Ectodermal cell (in vitro differentiated cells): ENCODE measurements at regions not wholly inside any gene's neighbourhood (a gene's known extent, or its start where the extent isn't known, plus 50 kb on each side); places are given as distances from the start of the nearest gene placed in this dataset.
"Not testable (repeated sequence)": the region's sequence is repeated elsewhere in the genome, so short reads cannot be mapped to it uniquely, and the experiment has no call there.

ENCODE experiments used
- H3K27ac ChIP-seq: 2 replicates; pipeline ENCODE4 v1.7.0; 2013; ENCODE audit warnings: mild to moderate bottlenecking, low read depth, low read length; ENCODE audit not compliant: insufficient read depth, poor library complexity, severe bottlenecking
- H3K27me3 ChIP-seq: 2 replicates; pipeline ENCODE4 v1.7.0; 2013; ENCODE audit warnings: mild to moderate bottlenecking, low read length; ENCODE audit not compliant: insufficient read depth, control insufficient read depth, poor library complexity, severe bottlenecking
- H3K36me3 ChIP-seq: one replicate; pipeline ENCODE4 v1.7.0; 2013; ENCODE audit warnings: low read length; ENCODE audit not compliant: control insufficient read depth, insufficient read depth
- H3K4me1 ChIP-seq: one replicate; pipeline ENCODE4 v1.7.0; 2013; ENCODE audit warnings: low read length; ENCODE audit not compliant: control insufficient read depth, insufficient read depth
- H3K4me3 ChIP-seq: 2 replicates; pipeline ENCODE4 v1.7.0; 2013; ENCODE audit warnings: low read depth, low read length, control low read depth; ENCODE audit not compliant: insufficient read depth
- H3K9me3 ChIP-seq: 2 replicates; pipeline ENCODE4 v1.7.0; 2013; ENCODE audit warnings: mild to moderate bottlenecking, low read length, moderate library complexity; ENCODE audit not compliant: control insufficient read depth
- WGBS, 2 experiments: methylation state at CpG; one replicate each; pipeline ENCODE4 v1.1.7; 2013; ENCODE audit warnings: missing lambda C conversion rate in 2 of 2; 5-methylcytosine and 5-hydroxymethylcytosine counted together

GRCh38 chr5:112472614-112473013, 53.5 kb upstream of the EPB41L4A start:
- no peaks in the 10 kb centered on the region for H3K36me3 ChIP-seq
- WGBS, 2 experiments, result 97% methylated on average over 5 to 6 of the region's 6 CpGs
- no peaks in the 10 kb centered on the region for H3K9me3 ChIP-seq
- H3K27ac ChIP-seq, result no peak overlapping the region
- H3K27me3 ChIP-seq, result no peaks in the 10 kb centered on the region
- no peak overlapping the region for H3K4me3 ChIP-seq
- no peaks in the 10 kb centered on the region for H3K4me1 ChIP-seq

- Histone ChIP-seq H3K4me3 (no peak overlapping the region), H3K4me1 (no peaks in the 10 kb centered on the region), H3K9me3 (no peaks in the 10 kb centered on the region), H3K27me3 (no peaks in the 10 kb centered on the region), H3K27ac (no peak overlapping the region), H3K36me3 (no peaks in the 10 kb centered on the region)
- WGBS, 2 experiments, result 90% methylated on average over 5 of the region's 5 CpGs
These were observed 54.9 kb upstream of the EPB41L4A start for GRCh38 chr5:112473989-112474388.

- Histone ChIP-seq H3K9me3 (no peaks in the 10 kb centered on the region), H3K27me3 (no peaks in the 10 kb centered on the region), H3K4me3 (no peak overlapping the region), H3K27ac (peak overlapping the region; percentile 47), H3K36me3 (no peaks in the 10 kb centered on the region), H3K4me1 (no peaks in the 10 kb centered on the region)
- WGBS, 2 experiments, result 87 to 89% methylated on average over 2 to 3 of the region's 3 CpGs
These were observed 56.8 kb upstream of the EPB41L4A start for GRCh38 chr5:112475747-112476365.

GRCh38 chr5:112479418-112479817, 60.3 kb upstream of the EPB41L4A start:
- WGBS, 2 experiments, result 100% methylated on average over 1 of the region's 1 CpG; no CpG with 5 or more reads in 1 of the 2 experiments
- no peak overlapping the region for H3K27ac ChIP-seq

GRCh38 chr5:112480501-112480900, 61.4 kb upstream of the EPB41L4A start:
- H3K9me3 ChIP-seq, result no peaks in the 10 kb centered on the region
- no peaks in the 10 kb centered on the region for H3K27me3 ChIP-seq
- H3K4me1 ChIP-seq, result no peaks in the 10 kb centered on the region
- no peaks in the 10 kb centered on the region for H3K36me3 ChIP-seq
- no peak overlapping the region for H3K27ac ChIP-seq
- no peak overlapping the region for H3K4me3 ChIP-seq

More at GRCh38 chr5:112479418-112479817, 60.3 kb upstream of the EPB41L4A start:
- no peaks in the 10 kb centered on the region for H3K27me3 ChIP-seq
- no peaks in the 10 kb centered on the region for H3K4me1 ChIP-seq
- no peaks in the 10 kb centered on the region for H3K9me3 ChIP-seq
- no peak overlapping the region for H3K4me3 ChIP-seq
- no peaks in the 10 kb centered on the region for H3K36me3 ChIP-seq

GRCh38 chr5:112483704-112484103, 64.6 kb upstream of the EPB41L4A start:
- Histone ChIP-seq H3K27me3 (no peaks in the 10 kb centered on the region), H3K9me3 (no peaks in the 10 kb centered on the region), H3K4me3 (no peak overlapping the region), H3K4me1 (no peaks in the 10 kb centered on the region), H3K27ac (no peak overlapping the region), H3K36me3 (no peaks in the 10 kb centered on the region)
- 95 to 96% methylated on average over 2 of the region's 2 CpGs for WGBS, 2 experiments

- Histone ChIP-seq H3K9me3 (no peaks in the 10 kb centered on the region), H3K4me1 (no peaks in the 10 kb centered on the region), H3K27ac (no peak overlapping the region), H3K4me3 (no peak overlapping the region), H3K36me3 (no peaks in the 10 kb centered on the region), H3K27me3 (no peaks in the 10 kb centered on the region)
- WGBS, 2 experiments, result 100% methylated on average over 1 to 2 of the region's 2 CpGs
These were observed 66.9 kb upstream of the EPB41L4A start for GRCh38 chr5:112485934-112486355.

GRCh38 chr5:112491257-112491656, 72.2 kb upstream of the EPB41L4A start:
- 80 to 81% methylated on average over 5 of the region's 5 CpGs for WGBS, 2 experiments
- H3K27ac ChIP-seq, result no peak overlapping the region
- H3K4me1 ChIP-seq, result no peaks in the 10 kb centered on the region
- no peaks in the 10 kb centered on the region for H3K27me3 ChIP-seq
- H3K9me3 ChIP-seq, result no peaks in the 10 kb centered on the region
- H3K36me3 ChIP-seq, result no peaks in the 10 kb centered on the region
- no peak overlapping the region for H3K4me3 ChIP-seq

- no peaks in the 10 kb centered on the region for H3K27me3 ChIP-seq
- WGBS, 2 experiments, result 46 to 47% methylated on average over 7 of the region's 7 CpGs
- H3K4me3 ChIP-seq, result no peak overlapping the region
These were observed 73.2 kb upstream of the EPB41L4A start for GRCh38 chr5:112492291-112492690.

GRCh38 chr5:112503749-112504501, 84.8 kb upstream of the EPB41L4A start:
- not testable (repeated sequence) for H3K9me3 ChIP-seq, H3K4me1 ChIP-seq, H3K27me3 ChIP-seq, H3K36me3 ChIP-seq, H3K4me3 ChIP-seq, H3K27ac ChIP-seq
- WGBS, 2 experiments, result 92 to 94% methylated on average over 8 of the region's 8 CpGs

More at GRCh38 chr5:112492291-112492690, 73.2 kb upstream of the EPB41L4A start:
- Histone ChIP-seq H3K9me3 (no peaks in the 10 kb centered on the region), H3K36me3 (no peaks in the 10 kb centered on the region), H3K27ac (no peak overlapping the region), H3K4me1 (no peaks in the 10 kb centered on the region)
